Common myeloid progenitor, CD34-positive (primary cell): ENCODE measurements at regions not wholly inside any gene's neighbourhood (a gene's known extent, or its start where the extent isn't known, plus 50 kb on each side); places are given as distances from the start of the nearest gene placed in this dataset.

Source experiments
- CTCF ChIA-PET: fragments of 350-600 bp; sonication (Branson Sonifier 250); formaldehyde crosslinking; loops from one replicate; lab custom pipeline; 2021; ENCODE audit warnings: antibody characterized with exemption; lab: Charles Lee
- POLR2A ChIA-PET: fragments of 350-600 bp; sonication (Branson Sonifier 250); formaldehyde crosslinking; loops from one replicate; lab custom pipeline; 2021; ENCODE audit warnings: antibody characterized with exemption; lab: Charles Lee
- DNase-seq, 3 donors: peaks; one replicate each; pipeline versions ENCODE4 v3.0.0 to v3.0.0-alpha.2; 2013
- H3K27ac ChIP-seq, 2 experiments: 1 replicate in 1 of 2; 2 replicates in 1 of 2; pipeline ENCODE4 v1.7.0; 2013; ENCODE audit warnings: inconsistent platforms in 2 of 2, low read length in 2 of 2, mild to moderate bottlenecking in 2 of 2, low read depth in 1 of 2, moderate library complexity in 1 of 2; ENCODE audit not compliant: severe bottlenecking in 2 of 2, insufficient read depth in 1 of 2, poor library complexity in 1 of 2
- H3K27me3 ChIP-seq, 5 experiments: replicated peaks in 2 of 5; 1 replicate in 3 of 5; 2 replicates in 2 of 5; pipeline versions ENCODE4 v1.6.1 to v1.7.0; 2013; ENCODE audit warnings: low read length in 4 of 5, mild to moderate bottlenecking in 2 of 5, moderate library complexity in 2 of 5, inconsistent platforms in 1 of 5; ENCODE audit not compliant: insufficient read depth in 5 of 5, control insufficient read depth in 4 of 5
- H3K36me3 ChIP-seq, 4 experiments: 1 replicate in 2 of 4; 2 replicates in 2 of 4; pipeline versions ENCODE4 v1.6.1 to v1.7.0; 2013; ENCODE audit warnings: low read length in 3 of 4, control low read depth in 1 of 4, mild to moderate bottlenecking in 1 of 4; ENCODE audit not compliant: control insufficient read depth in 4 of 4, insufficient read depth in 4 of 4
- H3K4me1 ChIP-seq, 4 experiments: 1 replicate in 3 of 4; 2 replicates in 1 of 4; pipeline versions ENCODE4 v1.6.1 to v1.7.1; 2013; ENCODE audit warnings: low read length in 3 of 4, mild to moderate bottlenecking in 3 of 4, control low read depth in 1 of 4, inconsistent platforms in 1 of 4, moderate library complexity in 1 of 4; ENCODE audit not compliant: control insufficient read depth in 4 of 4, insufficient read depth in 4 of 4; ENCODE audit errors: control extremely low read depth in 1 of 4
- H3K4me3 ChIP-seq, 7 experiments: 1 replicate in 4 of 7; 2 replicates in 3 of 7; pipeline versions ENCODE4 v1.5.1 to v1.7.0; 2013; ENCODE audit warnings: mild to moderate bottlenecking in 7 of 7, low read length in 6 of 7, moderate library complexity in 6 of 7, inconsistent platforms in 2 of 7, low read depth in 2 of 7, control low read depth in 1 of 7; ENCODE audit not compliant: insufficient read depth in 4 of 7, control insufficient read depth in 1 of 7; ENCODE audit errors: extremely low read depth in 1 of 7
- H3K9me3 ChIP-seq, 5 experiments: 1 replicate in 4 of 5; 2 replicates in 1 of 5; pipeline versions ENCODE4 v1.6.1 to v1.7.1; 2013; ENCODE audit warnings: low read length in 4 of 5, mild to moderate bottlenecking in 2 of 5, inconsistent platforms in 1 of 5, low read depth in 1 of 5, moderate library complexity in 1 of 5; ENCODE audit not compliant: control insufficient read depth in 4 of 5, insufficient read depth in 2 of 5; ENCODE audit errors: control extremely low read depth in 1 of 5
- WGBS: methylation state at CpG from one replicate; pipeline ENCODE4 v1.1.5; 2013; ENCODE audit not compliant: insufficient coverage; 5-methylcytosine and 5-hydroxymethylcytosine counted together

GRCh38 chr12:124622764-124623163, 55.4 kb upstream of the NCOR2 start:
- ChIA-PET POLR2A (no interaction called here), CTCF (interaction anchor here (0.8 to 1.7 kb wide), 3 partner anchors 9 to 27 kb away, joined by 3 to 6 read pairs (median 3); no protein-coding TSS in a partner anchor)
- Histone ChIP-seq H3K27ac (no peak overlapping the region), H3K4me3 (no peak overlapping the region), H3K27me3 (no peaks in the 10 kb centered on the region), H3K36me3 (no peaks in the 10 kb centered on the region), H3K9me3 (peaks cover 0 to 2% (median 0%) of the 10 kb centered on the region in 5 experiments), H3K4me1 (peaks cover 0 to 16% (median 13%) of the 10 kb centered on the region in 4 experiments)
- DNase-seq, result no peak
- 93% methylated on average over 9 of the region's 10 CpGs for WGBS

- POLR2A ChIA-PET, result no interaction called here
- Histone ChIP-seq H3K27ac (no peak overlapping the region), H3K36me3 (no peaks in the 10 kb centered on the region), H3K4me3 (no peak overlapping the region), H3K27me3 (no peaks in the 10 kb centered on the region), H3K9me3 (peaks cover 0 to 2% (median 0%) of the 10 kb centered on the region in 5 experiments), H3K4me1 (peaks cover 0 to 18% (median 13%) of the 10 kb centered on the region in 4 experiments)
- CTCF ChIA-PET, result interaction anchor here (1.1 to 1.7 kb wide), 2 partner anchors 11 to 28 kb away, joined by 3 to 6 read pairs; no protein-coding TSS in a partner anchor
- 100% methylated on average over 3 of the region's 7 CpGs for WGBS
- no peak for DNase-seq
Measured at GRCh38 chr12:124622331-124622730, 54.9 kb upstream of the NCOR2 start.

GRCh38 chr12:124621296-124621660, 53.9 kb upstream of the NCOR2 start:
- POLR2A ChIA-PET, result no interaction called here

DNA sequence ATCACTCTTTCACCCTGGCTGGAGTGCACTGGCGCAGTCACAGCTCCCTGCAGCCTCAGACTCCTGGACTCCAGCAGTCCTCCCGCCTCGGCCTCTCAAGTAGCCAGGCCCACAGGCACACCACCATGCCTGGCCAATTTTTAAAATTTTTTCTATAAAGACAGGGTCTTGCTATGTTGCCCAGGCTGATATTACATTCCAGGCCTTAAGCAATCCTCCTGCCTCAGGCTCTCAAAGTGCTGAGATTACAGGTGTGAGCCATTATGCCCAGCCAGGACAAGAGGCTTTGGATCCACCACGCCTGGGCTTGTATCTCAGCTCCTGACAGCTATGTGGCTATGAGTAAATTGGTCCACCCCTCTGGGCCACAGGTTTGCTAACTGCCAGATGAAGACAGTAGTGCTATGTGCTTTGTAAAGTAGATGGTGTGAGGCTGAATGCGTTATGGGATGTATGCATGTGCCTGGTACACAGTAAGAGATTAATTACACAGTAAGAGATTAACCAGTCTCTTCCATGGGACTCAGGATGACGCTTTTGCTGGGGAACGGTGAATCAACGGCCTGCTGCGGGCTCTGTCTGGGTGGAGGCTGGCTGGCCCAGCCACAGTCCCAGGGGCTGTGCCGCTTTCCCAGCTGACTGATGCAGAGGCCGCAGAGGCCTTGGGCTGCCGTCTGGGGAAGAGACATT, 53.3 kb upstream of the NCOR2 start:
- H3K36me3 ChIP-seq, result no peaks in the 10 kb centered on the region
- 90% methylated on average over 7 of the region's 12 CpGs for whole genome bisulfite sequencing
- H3K4me1 ChIP-seq, result peaks cover 0 to 15% (median 10%) of the 10 kb centered on the region in 4 experiments
- no peak overlapping the region for H3K27ac ChIP-seq
- ChIA-PET CTCF (interaction anchor here (0.6 to 1.3 kb wide), 3 partner anchors 11 to 42 kb away, joined by 3 to 4 read pairs (median 3); no protein-coding TSS in a partner anchor), POLR2A (no interaction called here)
- no peak for DNase-seq
- peaks cover 0 to 2% (median 0%) of the 10 kb centered on the region in 5 experiments for H3K9me3 ChIP-seq
- no peaks in the 10 kb centered on the region for H3K27me3 ChIP-seq
- H3K4me3 ChIP-seq, result no peak overlapping the region

More at GRCh38 chr12:124621296-124621660, 53.9 kb upstream of the NCOR2 start:
- Histone ChIP-seq H3K9me3 (peaks cover 0 to 2% (median 0%) of the 10 kb centered on the region in 5 experiments), H3K4me3 (no peak overlapping the region), H3K4me1 (peaks cover 0 to 20% (median 15%) of the 10 kb centered on the region in 4 experiments), H3K27me3 (no peaks in the 10 kb centered on the region), H3K27ac (no peak overlapping the region), H3K36me3 (no peaks in the 10 kb centered on the region)
- 96% methylated on average over 11 of the region's 11 CpGs for WGBS
- CTCF ChIA-PET, result interaction anchor here (1.3 kb wide), 1 partner anchor 11 kb away, joined by 4 read pairs; no protein-coding TSS in a partner anchor
- no peak for DNase-seq

- Histone ChIP-seq H3K36me3 (no peaks in the 10 kb centered on the region), H3K4me3 (no peak overlapping the region), H3K27me3 (no peaks in the 10 kb centered on the region), H3K27ac (no peak overlapping the region), H3K9me3 (peaks cover 0 to 5% (median 3%) of the 10 kb centered on the region in 5 experiments), H3K4me1 (peaks cover 0 to 12% (median 8%) of the 10 kb centered on the region in 4 experiments)
- 94% methylated on average over 19 of the region's 21 CpGs for WGBS
- ChIA-PET POLR2A (no interaction called here), CTCF (no interaction called here)
- no peak for DNase-seq
Measured at GRCh38 chr12:124618291-124618902, 51.0 kb upstream of the NCOR2 start.

GRCh38 chr12:124617615-124618014, 50.2 kb upstream of the NCOR2 start:
- POLR2A ChIA-PET, result no interaction called here
- no peaks in the 10 kb centered on the region for H3K27me3 ChIP-seq
- CTCF ChIA-PET, result interaction anchor here (1.1 kb wide), 1 partner anchor 48 kb away, joined by 3 read pairs; no protein-coding TSS in a partner anchor
- no peak for DNase-seq
- H3K27ac ChIP-seq, result no peak overlapping the region
- H3K4me1 ChIP-seq, result peaks cover 0 to 12% (median 8%) of the 10 kb centered on the region in 4 experiments
- H3K36me3 ChIP-seq, result no peaks in the 10 kb centered on the region
- H3K4me3 ChIP-seq, result no peak overlapping the region
- peaks cover 0 to 5% (median 3%) of the 10 kb centered on the region in 5 experiments for H3K9me3 ChIP-seq
- 94% methylated on average over 18 of the region's 19 CpGs for WGBS
